Inflammatory macrophage treated with lipopolysaccharide for 4 hours (primary cell): ENCODE measurements at regions not wholly inside any gene's neighbourhood (a gene's known extent, or its start where the extent isn't known, plus 50 kb on each side); places are given as distances from the start of the nearest gene placed in this dataset.
A peak's percentile ranks its signal among the peaks of the same experiment; 100 is the strongest.

Experiments used
- DNase-seq: peaks from one replicate; pipeline ENCODE4 v3.0.0-alpha.2; 2020

GRCh38 chr13:99436686-99437416 lies 64.4 kb upstream of the TM9SF2 start:
- peak; percentile 97 for DNase-seq

GRCh38 chr13:99439048-99439447 lies 62.2 kb upstream of the TM9SF2 start:
- no peak for DNase-seq

DNA sequence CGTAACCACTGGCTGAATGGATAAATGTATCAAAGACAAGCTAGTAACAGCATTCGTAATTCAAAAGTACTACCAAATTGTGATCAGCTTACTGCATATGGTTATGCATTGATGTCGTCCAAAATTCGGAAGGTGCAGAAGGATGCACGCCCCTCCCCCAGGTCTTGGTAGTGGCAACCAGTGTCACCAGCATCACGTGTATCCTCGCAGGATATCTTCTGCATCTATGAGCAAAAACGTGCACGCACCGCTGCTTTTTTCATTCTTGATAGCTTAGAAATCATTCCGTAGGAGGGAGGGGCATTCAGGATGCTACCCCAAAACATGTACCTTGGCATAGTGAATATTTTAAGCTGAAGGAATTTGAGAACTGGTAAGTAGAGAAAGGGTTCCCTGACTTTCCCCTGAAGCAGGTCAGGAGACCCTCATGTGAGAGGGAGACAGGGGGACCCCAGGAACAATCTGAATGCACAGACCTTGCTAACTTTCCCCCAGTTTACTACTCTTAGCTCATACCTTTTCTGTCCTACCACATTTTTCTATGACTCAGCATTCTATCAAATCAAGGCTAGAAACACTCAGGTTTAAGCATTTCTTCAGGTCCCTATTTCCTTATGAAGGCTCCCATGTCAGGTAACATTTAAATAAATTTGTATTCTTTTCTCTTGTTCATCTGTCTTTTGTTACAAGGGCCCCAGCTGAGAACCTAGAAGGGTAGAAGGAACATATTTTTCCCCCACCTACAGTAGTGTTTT lies 61.2 kb upstream of the TM9SF2 start:
- DNase-seq, result no peak

GRCh38 chr13:99442273-99442895 lies 58.9 kb upstream of the TM9SF2 start:
- DNase-seq, result peak; percentile 52

DNA sequence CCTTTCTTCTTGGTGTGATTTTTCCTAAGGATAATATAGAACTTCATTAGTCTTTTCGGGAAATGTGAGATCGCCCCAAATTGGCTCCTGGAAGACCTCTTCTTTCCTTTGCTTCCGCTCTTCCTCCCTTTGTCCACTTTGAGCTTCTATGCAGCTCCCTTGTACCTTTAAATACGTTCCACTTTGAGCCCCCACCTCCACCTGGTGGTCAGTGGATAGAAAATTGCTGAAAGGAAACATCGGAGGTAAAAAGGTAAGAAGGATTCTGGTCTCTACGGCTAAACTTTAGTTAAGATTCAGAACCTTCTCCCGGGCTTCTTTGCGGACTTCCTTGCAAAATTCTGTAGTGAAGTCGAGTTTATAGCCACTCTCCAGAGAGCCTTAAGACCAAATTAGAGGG lies 55.0 kb upstream of the TM9SF2 start:
- DNase-seq, result no peak

DNA sequence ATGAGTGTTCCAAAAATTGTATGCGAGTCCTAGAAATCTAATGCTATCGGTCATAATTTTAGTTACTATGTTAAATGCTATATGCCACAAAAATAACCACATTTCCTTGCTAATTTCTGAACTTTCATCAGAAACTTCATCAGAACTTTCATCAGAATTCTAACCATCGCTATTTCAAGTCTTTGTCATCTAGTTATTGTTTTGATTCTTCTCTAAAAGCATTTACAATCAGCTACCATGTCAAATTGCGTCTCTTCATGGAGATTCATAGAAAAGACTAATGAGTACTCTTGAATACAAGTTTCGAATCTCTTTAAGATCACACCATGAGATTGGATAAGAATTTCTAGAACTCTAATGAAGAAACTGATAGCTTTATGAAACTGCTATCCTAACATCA lies 52.7 kb upstream of the TM9SF2 start:
- no peak for DNase-seq

GRCh38 chr13:99450416-99450815 lies 50.9 kb upstream of the TM9SF2 start:
- no peak for DNase-seq
